Stimulated activated CD4-positive, alpha-beta T cell treated with anti-CD3 and anti-CD28 coated beads, Interleukin-15, amount 100 ng/mL, for 48 hours (primary cell): ENCODE measurements at regions not wholly inside any gene's neighbourhood (a gene's known extent, or its start where the extent isn't known, plus 50 kb on each side); places are given as distances from the start of the nearest gene placed in this dataset.

Experiments used
- DNase-seq, 2 donors: peaks; one replicate each; pipeline ENCODE4 v3.0.0-alpha.2; 2020; ENCODE audit warnings: low read depth in 2 of 2

- DNase-seq = no peak
These were observed 903.4 kb downstream of the TECRL start for GRCh38 chr4:63505714-63506460.

GRCh38 chr4:63493265-63493664, 916.0 kb downstream of the TECRL start:
- DNase-seq = no peak

DNA sequence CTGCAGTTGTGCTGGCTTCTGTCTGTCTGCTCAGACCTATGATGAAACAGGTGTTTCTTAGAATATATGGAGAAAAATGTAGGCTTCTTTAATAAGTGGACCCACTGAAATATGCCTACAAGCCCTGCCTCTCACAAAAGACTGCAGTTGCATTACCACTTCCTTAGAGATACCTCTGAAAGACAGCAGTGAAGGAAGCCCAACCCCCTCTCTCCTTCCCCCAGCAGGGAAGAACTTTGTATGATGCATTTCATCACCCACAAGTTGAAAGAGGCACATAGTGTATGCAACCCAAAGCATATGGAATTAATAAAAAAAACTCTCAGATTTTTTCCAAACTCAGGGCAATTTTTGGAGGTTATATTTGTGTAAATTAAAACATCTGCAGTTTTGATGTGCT, 916.7 kb downstream of the TECRL start:
- no peak for DNase-seq

DNA sequence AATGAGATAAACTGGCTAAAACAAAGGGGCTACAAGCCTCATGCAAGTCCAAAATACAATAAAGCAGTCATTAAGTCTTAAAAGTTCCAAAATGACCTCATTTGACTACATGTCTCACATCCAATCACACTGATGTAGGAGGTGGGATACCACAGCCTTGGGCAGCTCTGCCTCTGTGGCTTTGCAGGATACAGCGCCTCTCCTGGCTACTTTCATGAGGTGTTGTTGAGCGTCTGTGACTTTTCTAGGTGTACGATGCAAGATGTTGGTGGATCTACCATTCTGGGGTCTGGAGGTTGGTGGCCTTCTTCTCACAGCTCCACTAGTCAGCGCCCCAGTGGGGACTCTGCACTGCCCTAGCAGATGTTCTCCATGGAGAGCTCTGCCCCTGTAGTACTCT, 944.9 kb downstream of the TECRL start:
- no peak for DNase-seq

DNA sequence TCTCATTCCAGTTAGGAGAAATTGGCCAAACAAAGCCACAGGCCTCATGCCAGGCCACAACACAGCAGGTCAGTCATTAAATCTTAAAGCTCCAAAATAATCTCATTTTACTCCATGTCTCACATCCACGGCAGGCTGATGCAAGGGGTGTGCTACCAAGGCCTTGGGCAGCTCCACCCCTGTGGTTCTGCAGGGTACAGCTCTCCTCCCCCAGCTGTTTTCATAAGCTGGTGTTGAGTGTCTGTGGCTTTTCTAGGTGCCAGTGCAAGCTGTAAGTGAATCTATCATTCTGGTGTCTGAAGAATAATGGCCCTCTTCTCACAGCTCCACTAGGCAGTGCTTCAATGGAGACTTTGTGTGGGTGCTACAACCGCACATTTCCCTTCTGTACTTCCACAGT, 949.2 kb downstream of the TECRL start:
- DNase-seq = no peak

DNA sequence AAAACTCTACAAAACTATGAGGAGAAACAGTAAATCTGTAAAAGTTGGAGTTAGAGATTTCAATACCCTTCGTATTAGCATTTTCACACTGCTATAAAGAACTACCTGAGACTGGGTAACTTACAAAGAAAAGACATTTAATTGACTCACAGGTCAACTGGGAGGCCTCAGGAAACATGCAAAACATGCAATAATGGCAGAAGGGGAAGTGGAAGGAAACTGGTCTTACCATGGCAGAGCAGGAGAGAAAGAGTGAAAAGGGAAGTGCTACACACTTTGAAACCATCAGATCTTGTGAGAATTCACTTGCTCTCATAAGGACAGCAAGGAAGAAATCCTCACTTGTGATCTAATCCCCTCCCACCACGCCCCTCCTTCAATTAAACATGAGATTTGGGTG, 949.9 kb downstream of the TECRL start:
- no peak for DNase-seq

DNA sequence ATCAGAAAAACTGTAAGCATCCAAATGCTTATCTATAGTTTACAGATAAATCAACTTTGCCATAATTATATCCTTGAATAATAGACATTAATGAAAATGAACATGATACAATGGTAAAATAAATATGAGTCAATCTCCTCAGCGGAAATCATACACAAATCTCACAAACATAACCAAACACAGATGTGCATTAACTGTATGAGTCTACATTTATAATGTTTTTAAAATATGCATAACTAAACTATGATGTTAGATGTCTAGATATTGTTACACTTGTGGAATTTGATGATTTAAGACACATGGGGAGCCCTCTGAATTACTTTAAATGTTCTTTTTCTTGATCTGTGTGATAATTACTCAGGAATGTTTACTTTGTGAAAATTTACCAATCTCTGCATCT, 951.2 kb downstream of the TECRL start:
- no peak for DNase-seq

GRCh38 chr4:63440236-63440635, 969.0 kb downstream of the TECRL start:
- no peak for DNase-seq

DNA sequence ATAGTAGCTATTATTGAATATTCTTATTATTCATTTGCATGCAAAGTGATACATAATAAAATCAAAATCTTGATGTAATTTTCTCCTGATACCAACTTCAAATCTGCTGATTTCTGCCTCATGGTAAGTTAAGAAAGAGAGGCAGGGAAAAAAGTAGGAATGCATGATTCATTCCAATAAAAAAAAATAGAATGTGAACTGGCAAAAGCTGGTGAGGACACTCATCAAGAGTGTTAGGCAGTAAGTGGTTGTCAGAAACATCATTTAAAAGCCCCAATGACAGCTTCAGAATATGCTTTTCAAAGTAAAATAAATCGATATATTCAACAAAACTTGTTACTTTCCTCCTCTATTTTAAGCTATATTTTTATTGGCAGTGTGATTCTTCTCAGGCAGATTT, 979.1 kb downstream of the TECRL start:
- no peak for DNase-seq

GRCh38 chr4:63396269-63396668, 1013.0 kb downstream of the TECRL start:
- no peak for DNase-seq

GRCh38 chr4:63393544-63393943, 1015.7 kb downstream of the TECRL start:
- no peak for DNase-seq

DNA sequence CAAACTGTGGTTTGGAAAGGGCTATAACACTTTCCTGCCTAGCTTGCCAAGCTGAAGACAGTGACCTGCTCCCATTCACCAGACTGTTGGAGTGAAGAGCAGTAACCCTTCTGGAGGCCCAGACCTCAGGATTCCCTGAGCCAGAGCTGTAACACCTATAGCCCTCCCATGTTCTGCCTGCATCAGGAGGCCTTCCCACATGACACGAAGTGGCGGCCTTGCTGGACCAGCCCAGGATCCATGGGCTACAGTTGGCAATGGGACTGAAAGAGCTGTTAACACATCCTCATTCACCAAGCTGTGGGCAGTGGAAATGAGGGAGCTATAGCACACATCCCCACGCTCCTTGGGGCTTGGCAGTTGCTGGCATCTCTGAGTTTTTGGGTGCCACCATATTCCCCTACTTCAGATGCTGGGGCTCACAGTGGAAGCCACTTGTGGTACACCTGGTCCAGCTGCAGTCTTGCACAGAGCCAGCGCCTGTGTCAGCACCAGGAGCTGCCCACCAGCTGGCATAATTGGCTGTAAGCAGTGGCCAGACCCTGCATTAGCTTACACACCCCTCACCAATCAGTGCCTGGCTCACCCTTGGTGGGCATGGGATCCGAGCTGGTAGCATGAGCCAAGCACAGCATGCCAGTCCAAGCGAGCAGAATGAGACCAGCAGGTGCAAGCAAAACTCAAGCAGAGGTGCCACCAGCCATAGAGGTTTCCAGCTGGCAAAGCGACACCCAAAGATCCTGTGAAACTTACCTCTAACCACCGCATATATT, 1029.3 kb downstream of the TECRL start:
- no peak for DNase-seq

DNA sequence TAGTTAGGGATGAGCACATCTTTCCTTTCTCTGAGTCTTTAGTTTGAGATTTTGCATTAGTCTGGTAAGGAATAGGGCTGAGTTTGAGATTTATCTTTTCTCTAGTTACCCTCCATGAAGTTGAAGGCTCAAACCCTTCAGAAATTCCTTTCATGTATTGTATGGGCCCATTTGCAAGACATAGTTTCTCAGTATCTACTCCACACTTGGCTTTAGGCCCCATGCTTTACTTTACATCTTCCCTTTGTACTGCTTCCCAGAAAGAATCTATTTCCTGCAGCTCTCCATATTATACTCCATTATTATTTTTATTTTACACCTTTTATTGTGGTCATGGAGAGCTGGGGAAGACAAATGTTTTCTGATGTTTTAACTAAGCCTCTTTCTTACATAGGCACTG, 1038.2 kb downstream of the TECRL start:
- DNase-seq = no peak

DNA sequence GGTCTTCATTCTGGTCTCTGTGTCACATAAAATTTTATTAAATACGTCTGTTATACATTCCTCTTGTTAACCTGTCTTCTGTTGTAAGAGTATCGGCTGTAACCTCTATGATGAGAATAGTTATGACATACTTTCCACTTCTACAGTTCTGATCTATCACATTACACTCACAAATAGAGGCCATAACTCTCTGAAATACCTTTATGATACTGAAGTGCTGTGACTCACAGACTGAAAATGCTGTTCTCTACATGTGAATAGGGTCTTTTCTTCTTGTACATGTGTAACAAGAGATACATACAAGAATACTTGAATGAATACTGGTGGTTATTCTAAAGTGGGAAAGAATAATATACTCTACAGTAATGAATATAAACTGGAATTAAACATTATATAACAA, 1047.6 kb downstream of the TECRL start:
- no peak for DNase-seq

GRCh38 chr4:63361066-63361465, 1048.2 kb downstream of the TECRL start:
- no peak for DNase-seq

DNA sequence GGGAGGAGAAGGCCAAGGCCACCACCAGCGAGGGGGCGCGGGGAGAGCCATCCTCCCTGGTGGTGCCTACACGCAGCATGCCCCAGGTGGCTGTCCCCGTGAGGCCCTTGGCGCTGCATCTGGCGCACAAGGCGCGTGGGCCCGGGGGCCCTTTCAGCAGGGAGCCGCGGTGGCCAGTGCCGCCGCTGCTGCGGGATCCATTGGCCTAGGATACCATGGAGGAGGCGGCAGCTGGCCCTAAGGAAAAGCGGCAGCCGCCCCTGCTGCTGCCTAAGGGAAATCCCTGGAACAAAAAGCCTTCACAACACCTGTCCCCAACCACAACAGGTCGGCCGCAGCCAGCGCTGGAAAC, 1059.6 kb downstream of the TECRL start:
- no peak for DNase-seq

GRCh38 chr4:63348735-63349673, 1060.2 kb downstream of the TECRL start:
- DNase-seq = no peak

- DNase-seq = no peak
These were observed 1084.1 kb downstream of the TECRL start for GRCh38 chr4:63325140-63325539.

- DNase-seq = no peak
These were observed 1092.6 kb downstream of the TECRL start for GRCh38 chr4:63316633-63317032.

DNA sequence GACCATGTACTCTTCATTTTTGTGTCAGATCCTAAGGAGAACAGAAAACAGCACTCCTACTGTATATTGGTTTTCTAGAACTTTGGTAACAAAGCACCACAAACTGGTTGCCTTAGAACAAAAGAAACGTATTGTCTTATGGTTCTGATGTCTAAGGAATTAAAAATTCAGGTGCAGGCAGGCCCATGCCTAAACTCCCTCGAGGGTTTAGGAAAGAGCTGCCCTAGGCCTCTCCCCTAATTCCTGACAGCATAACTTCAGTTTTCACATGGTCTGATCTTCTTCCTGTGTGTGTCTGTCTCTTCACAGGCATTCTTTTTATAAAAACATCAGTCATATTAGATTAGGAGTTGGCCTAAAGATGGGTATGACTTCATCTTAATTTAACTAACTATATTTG, 1093.6 kb downstream of the TECRL start:
- no peak for DNase-seq

GRCh38 chr4:63308697-63309096, 1100.6 kb downstream of the TECRL start:
- no peak for DNase-seq

- DNase-seq = no peak
These were observed 1106.5 kb downstream of the TECRL start for GRCh38 chr4:63302792-63303191.
